ENCODE measurements at regions not wholly inside any gene's neighbourhood (a gene's known extent, or its start where the extent isn't known, plus 50 kb on each side); places are given as distances from the start of the nearest gene placed in this dataset.

DNA sequence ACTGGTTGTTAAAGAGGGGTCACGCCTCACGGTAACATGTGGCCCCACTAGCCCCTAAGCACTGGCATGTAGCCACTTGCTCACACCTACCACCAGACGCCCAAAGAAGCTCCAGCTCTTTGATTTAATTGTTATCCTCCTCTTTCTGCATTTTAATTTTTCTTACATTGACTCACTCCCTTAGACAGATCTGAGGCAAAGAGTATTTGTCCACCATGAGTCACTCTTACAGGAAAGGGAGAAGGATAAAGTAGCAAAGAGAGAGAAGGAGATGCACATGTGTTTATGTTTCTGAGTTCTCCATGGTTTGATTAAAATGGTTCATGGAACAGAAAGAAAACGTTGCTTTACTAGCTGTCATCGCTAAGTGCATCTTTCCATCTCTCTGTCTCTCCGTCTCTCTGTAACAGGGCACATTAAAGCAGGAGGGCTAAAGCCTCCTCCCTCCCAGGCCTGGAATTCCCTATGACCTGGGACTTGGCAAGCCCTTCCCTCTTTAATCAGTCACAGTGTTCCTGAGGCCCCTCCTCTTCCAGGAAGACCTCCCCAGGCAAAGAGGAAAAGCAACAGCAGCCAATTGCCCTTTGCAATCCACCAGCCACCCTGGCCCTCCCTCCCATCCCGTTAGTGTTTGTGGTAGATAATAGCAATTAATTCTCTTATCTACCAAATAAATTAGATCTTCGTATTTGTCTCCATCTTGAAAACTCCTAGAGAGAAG, 112.8 kb upstream of the TSHZ2 start:
- DNase-seq = no peak

DNA sequence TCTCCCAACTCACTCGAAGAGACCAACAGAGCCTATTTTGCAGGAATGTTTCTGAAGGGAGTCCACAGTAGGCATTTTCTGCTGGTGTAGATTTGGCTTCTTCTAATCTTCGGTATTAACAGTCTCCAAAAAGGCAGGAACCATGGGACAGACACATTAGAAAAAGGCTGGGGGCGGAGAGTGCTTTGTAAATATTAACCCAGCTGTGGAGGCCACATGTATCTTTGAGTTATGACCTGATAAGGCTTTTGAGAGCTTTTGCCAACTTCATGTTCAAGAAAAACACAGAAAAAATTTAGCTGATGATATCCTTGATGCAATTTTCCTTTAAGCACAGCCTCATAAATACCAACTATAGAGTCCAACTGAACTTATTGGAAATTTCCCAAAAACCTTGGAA, 119.4 kb upstream of the TSHZ2 start:
- no peak for DNase-seq

DNA sequence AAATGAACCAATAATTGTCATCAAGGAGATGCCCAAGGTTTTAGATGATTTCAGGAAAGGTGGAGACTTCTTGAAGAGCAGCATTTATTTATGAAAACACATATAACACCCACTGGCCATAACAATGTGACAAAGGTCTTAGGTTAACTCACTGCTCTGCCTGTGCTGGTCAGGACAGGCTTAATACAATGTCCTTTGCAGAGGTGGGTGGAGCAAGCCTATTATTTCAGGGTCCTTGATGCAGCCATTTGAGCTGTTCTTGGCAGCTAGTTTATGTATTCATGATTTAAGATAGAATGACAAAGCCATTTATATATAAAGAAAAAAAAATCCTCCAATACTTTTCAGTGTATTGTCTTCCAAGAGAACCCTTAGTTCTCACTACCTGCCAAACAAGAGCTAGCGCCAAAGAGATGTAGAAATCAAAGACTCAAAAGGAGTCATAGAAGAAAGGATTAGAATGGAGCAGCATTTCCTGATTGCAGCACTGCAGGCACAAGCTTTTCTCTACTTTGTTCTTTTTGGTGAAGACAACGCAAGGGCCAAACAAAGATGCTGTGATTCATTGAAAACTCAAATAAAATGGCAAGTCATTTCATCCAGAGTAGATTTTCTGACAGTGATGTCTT, 124.3 kb upstream of the TSHZ2 start:
- no peak for DNase-seq

GRCh38 chr20:52847029-52847660, 125.0 kb upstream of the TSHZ2 start:
- DNase-seq = no peak

- no peak for DNase-seq
Observed at GRCh38 chr20:52845044-52845443, 127.1 kb upstream of the TSHZ2 start.

- DNase-seq = no peak
Observed at GRCh38 chr20:52843425-52843824, 128.7 kb upstream of the TSHZ2 start.

DNA sequence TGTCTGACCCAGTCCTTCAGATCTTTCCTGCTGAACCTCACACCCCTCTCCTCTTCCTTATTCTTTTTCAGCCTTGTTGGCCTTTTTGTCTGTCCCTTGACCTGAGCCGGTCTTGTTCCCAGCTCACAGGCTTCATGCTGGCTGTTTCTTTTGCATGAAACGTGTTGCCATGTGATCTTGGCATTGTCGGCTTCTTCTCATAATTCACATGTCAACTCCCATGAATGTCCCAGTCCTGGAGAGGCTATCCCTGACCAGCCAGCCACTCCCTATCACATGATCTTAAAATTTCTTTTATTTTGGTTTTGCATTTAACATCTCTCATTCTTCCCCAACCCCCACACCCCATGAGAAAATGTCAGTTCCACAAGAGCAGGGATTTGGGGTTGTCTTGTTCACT, 131.2 kb upstream of the TSHZ2 start:
- DNase-seq = no peak

DNA sequence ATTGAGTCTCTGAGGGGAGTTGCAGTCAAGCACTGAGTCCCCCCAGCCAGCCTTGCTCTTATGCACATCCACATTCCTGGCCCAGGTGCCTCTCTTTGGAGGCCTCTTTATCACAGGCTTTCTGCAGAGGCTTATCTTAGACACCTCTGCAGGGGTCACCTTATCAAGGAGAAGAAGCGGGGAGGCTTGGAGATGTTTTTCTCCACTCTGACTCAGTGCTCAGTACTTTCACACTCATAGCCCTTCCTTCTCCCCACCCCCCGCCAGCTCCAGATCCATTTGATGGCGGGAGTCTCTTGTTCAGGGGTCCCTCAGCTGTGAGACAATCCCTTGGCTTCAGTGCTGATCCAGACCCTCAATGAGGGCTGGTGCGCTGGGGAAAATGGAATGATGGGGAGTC, 132.1 kb upstream of the TSHZ2 start:
- no peak for DNase-seq

- no peak for DNase-seq
Observed at GRCh38 chr20:52838510-52839241, 133.5 kb upstream of the TSHZ2 start.

GRCh38 chr20:52837378-52837777, 134.8 kb upstream of the TSHZ2 start:
- no peak for DNase-seq

DNA sequence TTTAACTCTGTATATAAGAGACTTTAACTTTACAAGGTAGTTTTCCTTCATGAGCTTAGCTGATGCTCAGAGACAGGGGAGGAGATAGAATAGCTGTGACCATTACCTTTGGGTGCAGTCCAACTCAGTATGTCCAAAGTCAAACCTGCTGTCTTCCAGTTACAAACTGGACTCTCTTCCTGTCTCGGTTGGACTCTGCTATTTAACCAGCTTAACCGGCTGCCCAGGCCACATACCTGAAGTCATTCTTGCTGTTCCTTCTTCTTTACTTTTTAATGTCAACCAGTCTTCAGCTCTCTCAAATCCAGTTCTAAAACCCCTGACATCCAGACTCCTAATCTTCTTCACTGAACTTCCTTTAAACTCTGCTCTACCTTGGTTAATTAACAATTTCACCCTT, 138.3 kb upstream of the TSHZ2 start:
- no peak for DNase-seq

DNA sequence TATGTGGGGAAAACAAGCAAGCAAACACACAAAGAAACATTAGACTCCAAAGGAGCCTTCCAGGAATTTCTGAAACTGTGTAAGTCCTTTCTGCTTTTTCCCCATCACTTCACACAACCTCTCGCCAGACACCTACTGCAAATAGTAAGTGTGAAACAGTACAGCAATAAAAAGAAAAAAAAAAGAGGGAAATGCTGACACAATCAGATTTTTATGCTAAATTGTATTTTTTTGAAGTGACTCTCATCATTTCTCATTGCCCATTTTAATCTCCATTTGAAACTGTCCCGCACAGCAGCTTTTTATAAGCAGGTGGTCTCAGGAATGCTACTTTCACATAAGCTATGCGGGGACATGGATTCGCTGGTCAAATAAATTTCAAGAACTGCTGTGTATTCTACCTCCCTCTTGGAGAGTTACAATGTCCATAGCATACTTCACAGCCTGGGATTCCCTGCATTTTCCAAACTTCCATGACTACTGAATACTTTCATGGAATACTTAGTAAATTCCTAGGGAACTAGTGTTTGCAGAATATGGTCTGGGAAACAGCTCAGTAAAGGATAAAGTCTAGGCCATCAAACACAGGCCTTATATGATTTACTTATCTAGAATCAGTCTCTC, 139.9 kb upstream of the TSHZ2 start:
- DNase-seq = no peak

DNA sequence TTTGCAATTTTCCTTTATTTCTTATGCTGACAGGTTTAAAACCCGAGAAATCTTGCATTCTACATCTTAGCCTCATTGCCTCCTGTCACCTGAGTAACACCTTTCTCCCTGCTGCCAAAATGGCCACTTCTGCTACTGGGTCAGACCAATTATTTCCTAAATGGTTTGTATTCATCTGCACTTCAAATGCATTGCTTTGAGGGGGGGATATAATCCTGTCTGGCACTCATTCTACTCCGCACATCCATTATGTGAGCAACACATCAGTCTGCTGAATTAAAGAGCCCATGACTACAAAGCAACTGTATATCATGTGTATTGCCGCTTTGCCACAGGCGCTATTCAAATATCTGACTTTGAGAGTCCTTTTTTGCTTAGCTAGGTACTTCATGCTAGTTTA, 141.6 kb upstream of the TSHZ2 start:
- no peak for DNase-seq

DNA sequence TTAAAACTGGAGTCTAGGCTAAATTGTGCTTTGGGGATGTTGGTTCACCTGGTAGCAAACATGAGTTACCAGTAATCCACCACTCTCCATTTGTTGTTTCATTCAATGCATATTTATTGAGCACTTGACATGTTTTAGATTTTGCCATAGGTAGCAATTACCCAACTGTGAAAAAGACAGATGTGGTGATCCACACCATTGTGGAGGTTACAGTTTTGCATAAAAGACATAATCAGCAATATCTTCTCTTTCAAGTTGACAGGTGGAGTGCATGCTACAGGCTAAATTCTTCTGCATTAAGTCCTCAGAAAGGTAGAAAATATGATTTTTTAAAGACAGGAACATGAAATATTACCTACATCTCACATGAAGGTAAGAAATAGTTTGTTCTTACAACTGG, 143.0 kb upstream of the TSHZ2 start:
- no peak for DNase-seq

DNA sequence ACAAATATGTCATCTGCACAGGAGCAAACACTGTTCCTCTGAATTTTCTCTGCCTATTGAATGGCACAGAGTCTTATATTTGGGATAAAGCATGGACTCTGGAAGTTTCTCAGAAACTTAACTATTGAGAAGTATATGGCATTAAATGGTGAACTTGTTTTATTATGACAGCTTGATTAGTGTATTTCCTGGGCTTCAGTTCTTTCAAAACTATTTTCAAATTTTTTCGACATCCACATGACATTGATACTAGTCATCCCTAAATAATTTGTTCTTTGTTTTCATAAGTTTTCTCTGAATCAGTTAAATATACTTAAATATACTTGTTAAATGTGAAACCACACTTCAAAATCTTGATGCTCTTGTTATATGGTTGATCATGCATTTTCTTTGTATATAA, 144.0 kb upstream of the TSHZ2 start:
- DNase-seq = no peak

GRCh38 chr20:52826722-52827121, 145.4 kb upstream of the TSHZ2 start:
- no peak for DNase-seq

GRCh38 chr20:52826321-52826720, 145.8 kb upstream of the TSHZ2 start:
- DNase-seq = no peak

DNA sequence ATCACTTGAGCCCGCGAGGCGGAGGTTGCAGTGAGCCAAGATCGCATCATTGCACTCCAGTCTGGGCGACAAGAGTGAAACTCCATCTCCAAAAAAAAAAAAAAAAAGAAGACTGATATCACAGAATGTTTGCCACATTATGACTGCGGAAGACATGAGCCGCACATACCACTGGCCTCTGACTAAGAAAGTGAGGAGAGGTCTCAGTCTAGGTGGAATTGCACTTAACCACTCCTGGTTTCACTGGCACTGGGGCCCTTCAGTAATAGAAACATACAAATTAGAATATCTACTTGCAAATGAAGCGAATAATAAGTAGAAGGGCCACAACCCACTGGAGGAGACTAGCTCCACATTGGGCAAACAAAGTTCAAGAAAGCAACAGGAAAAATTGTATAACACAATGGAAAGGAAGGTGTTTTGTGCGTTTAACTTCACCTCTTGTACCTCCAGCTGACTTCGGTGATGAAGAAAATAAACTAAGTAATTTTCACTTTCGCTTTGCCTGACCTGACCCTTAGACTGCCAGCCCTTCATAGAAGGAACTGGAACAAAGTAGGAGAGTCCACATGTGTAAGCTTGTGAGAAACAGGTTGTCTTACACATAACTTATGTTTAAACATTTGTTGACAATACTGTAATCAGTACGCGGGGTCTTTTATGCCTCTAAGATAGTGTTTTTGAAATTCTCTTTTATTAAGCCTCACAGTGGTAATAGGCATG, 147.5 kb upstream of the TSHZ2 start:
- DNase-seq = no peak

- no peak for DNase-seq
Observed at GRCh38 chr20:52823303-52823702, 148.9 kb upstream of the TSHZ2 start.

DNA sequence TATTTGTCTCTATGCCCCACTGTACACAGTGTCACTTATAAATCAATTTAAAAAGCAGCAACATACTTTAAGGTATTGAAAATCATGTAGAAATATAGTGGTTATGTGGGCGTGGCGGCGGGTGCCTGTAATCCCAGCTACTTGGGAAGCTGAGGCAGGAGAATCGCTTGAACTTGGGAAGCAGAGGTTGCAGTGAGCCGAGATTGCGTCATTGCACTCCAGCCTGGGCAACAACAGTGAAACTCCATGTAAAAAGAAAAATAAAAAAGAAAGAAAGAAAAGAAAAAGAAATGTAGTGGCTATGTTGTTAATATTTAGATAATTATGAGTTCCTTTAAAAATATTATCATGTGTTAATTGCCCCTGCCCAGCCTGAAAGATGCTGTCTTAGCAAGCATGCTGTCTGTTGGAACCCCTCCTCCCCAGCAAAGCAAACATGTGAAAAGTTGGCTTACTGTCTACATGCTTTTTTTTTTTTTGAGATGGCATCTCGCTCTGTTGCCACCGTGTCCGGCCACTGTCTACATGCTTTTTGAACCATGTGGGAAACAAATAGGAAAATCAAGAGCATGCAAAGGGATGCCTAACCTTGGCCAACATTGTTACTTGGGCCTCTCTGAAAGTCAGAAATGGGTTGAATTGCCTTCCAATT, 151.4 kb upstream of the TSHZ2 start:
- DNase-seq = no peak

- DNase-seq = no peak
Observed at GRCh38 chr20:52818491-52818890, 153.7 kb upstream of the TSHZ2 start.

GRCh38 chr20:52817981-52818380, 154.2 kb upstream of the TSHZ2 start:
- no peak for DNase-seq

Data from hematopoietic multipotent progenitor cell treated with erythropoietin and hydrocortisone succinate and interleukin-3 and kit ligand, for 4 days (in vitro differentiated cells).